ENCODE measurements at regions not wholly inside any gene's neighbourhood (a gene's known extent, or its start where the extent isn't known, plus 50 kb on each side); places are given as distances from the start of the nearest gene placed in this dataset.
A peak's percentile ranks its signal among the peaks of the same experiment; 100 is the strongest.
"Not testable (repeated sequence)": the region's sequence is repeated elsewhere in the genome, so short reads cannot be mapped to it uniquely, and the experiment has no call there.

DNA sequence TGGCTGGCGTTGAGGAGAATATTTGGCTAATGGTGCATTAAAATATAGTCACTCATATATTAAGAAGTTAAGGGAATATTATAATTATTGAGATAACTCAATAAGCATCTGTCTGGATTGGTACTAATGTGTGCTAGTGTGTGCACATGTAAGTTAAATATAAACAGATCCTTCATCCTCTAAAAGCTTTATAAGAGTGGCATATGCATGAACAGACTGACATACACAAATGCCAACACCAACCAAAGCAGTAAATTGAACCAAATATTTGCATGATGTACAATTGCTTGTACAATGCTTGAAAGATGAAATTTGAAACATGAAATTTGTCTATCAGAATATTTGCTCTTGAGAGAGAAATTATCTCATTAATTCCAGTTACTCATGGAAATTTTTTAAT lies 344.9 kb downstream of the ADGRL2 start:
- DNase-seq, result no peak

DNA sequence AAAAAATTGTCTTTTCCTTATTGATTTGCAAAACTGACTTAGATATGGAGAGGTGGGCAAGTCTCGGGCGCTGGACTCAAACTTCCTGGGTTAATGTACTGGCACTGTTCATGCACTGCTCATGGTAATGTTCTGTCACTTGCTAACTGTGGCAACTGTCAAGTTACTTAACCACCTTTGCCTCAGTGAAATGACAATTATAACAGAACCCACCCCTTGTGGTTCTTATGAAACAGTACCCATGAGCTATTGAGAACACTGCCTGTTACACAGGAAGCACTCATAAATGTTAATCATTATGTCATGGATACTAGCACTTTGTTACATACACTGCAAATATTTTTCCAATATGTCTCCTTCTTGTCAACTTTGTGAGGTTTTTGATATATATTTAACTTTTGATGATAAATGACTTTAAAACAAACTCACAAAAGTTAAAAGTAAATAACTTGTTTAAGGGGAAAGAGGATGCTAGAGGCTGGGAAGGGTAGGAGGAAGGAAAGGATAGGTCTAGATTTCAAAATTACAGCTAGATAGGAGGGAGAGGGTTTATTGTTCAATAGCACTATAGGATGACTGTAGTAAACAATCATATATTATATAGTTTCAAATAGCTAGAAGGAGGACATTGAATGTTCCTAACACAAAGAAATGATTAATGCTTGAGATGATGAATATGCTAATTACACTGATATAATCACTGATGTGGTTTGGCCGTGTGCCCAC lies 342.5 kb downstream of the ADGRL2 start:
- no peak for DNase-seq

DNA sequence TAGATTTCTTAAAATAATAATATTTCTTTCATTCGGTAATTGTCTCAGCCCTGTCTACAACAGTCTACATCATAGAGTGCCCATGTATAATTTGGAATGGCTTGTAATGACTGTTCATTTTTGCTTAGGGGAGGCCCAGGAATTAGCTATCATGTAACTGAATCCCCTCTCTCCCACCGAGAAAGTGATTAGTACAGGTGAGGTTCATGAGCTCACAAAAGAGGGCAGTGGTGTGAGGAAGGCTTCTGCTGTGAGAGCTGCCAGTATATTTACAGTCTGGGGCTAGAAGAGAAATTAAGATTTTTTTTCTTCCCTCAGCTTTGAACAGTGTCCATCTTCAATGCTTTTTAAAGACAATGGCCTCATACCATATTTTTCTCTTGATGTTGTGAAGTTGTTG lies 340.7 kb downstream of the ADGRL2 start:
- peak; percentile 7 for DNase-seq

DNA sequence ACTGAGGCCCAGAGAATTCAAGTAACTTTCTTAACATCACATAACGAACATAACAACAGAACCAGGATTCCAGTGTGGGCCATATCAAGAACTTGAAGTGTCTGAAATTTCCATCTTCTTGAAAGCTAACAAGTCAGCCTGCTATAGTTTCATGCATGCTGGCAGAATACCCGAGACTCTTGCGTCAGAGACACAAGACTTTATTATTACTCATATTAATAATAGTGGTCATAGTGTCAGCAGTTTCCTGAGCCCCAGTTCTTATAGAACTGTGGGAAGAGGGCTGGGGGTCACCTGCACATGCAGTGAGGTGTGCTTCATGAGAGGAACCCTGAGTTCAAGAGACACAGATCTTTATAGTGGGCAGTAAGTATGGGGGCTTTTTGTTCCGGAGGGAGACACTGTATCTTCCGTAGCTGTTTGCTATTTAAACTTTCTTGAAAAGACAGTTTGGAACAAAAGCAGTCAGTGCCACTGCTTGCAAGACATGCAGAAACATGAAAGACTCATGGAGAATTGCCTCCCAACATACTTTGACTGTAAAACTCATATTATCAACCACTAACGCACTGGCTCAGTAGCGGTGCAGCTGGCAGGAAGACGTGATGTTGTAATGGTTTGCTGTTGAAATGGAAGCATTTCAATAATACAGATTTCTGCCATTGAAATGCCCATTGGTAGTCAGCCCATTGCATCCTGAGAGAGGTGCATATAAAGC lies 339.2 kb downstream of the ADGRL2 start:
- DNase-seq, result no peak

DNA sequence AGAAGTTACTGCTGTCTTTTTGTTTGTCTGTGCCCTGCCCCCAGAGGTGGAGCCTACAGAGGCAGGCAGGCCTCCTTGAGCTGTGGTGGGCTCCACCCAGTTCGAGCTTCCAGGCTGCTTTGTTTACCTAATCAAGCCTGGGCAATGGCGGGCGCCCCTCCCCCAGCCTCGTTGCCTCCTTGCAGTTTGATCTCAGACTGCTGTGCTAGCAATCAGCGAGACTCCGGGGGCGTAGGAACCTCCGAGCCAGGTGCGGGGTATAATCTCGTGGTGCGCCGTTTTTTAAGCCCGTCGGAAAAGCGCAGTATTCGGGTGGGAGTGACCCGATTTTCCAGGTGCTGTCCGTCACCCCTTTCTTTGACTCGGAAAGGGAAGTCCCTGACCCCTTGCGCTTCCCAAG lies 335.6 kb downstream of the ADGRL2 start:
- DNase-seq, result not testable (repeated sequence)

DNA sequence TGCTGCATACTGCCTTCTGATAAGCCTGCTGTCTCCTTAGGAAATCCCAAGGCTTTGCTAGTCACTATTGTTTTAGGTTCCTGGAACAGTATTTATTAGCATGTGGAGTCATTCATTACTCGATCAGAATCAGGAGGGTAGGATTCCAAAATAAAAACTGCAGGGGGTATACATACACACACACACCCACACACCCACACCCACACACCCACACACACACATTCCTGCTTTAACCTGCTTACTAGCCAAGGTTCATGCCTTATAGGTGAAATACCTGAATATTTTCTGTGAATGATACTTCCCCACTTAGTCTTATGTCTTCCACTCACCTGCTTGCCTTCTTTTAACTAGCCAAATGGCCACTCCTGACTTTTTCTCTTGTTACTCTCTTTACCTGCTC lies 325.1 kb downstream of the ADGRL2 start:
- no peak for DNase-seq

DNA sequence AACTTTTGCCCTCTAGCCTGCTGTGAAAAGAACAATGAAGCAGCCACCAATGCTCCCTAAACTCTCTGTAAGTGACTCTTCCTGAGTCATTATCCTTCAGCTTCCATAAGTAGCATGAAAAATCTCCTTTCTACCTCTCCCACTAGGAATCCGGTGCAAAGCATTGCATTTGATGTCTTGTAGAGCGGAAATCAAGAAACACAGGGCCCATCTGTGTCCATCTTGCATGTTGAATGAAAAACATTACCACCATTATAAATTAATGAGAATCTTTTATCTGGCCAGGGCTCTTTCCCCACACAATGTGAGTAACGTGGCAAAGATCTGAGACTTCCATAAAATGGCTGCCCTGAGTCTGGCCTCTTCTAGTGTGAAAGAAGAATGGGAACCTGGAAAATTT lies 324.4 kb downstream of the ADGRL2 start:
- DNase-seq, result no peak

DNA sequence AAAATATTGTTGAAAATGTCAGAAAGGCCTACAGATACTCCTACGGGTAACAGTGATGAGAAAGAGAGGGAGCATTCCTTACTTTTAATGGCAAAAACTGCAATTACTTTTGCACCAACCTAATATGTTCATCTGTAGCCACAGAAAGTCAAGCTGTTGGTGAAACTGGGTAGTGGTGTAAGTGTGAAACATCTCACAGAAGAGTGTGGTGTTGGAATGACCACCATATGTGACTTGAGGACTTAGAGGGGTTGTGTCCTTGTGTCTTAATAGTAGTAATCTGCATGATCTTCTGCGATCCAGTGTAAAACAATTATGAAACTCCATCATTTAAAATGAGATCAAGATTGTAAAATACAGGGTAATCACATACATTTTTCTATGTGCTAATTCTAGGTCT lies 320.7 kb downstream of the ADGRL2 start:
- no peak for DNase-seq

DNA sequence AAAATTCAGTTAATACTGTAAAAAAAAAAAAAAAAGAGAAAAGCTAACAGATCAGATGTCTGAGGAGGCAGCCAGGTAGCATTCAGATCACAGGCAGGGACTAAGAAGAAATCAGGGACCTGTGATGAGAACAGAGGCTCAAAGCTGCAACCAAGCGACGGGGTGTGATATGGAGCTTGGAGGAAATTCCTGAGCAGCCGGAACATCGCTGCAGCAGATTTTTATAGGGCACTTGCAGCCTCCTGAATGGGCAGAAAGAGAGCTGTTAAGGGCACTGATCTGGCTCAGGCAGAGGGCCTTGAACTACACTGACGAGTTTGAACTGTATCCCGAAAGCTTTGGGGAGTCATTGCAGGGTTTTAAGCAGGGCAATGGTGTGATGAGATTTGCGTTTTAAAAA lies 315.4 kb downstream of the ADGRL2 start:
- peak; percentile 10 for DNase-seq

DNA sequence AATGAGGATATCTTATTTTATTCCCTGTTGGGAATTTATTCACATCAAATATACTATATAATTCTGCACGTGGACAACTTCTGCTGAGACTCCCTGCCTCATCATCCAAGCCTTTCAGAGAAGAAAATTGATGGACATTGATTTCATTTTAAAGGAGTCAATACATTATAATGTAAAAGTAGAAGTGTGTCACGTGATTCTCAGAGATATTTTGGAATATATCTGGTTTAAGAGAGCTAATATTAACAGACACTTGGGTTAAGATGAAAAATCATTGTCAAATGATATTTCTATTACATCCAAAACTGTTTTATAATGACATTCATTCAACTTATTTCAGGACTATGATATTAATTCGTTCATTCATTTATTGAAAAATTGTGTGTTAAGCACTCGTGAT lies 314.2 kb downstream of the ADGRL2 start:
- DNase-seq, result no peak

DNA sequence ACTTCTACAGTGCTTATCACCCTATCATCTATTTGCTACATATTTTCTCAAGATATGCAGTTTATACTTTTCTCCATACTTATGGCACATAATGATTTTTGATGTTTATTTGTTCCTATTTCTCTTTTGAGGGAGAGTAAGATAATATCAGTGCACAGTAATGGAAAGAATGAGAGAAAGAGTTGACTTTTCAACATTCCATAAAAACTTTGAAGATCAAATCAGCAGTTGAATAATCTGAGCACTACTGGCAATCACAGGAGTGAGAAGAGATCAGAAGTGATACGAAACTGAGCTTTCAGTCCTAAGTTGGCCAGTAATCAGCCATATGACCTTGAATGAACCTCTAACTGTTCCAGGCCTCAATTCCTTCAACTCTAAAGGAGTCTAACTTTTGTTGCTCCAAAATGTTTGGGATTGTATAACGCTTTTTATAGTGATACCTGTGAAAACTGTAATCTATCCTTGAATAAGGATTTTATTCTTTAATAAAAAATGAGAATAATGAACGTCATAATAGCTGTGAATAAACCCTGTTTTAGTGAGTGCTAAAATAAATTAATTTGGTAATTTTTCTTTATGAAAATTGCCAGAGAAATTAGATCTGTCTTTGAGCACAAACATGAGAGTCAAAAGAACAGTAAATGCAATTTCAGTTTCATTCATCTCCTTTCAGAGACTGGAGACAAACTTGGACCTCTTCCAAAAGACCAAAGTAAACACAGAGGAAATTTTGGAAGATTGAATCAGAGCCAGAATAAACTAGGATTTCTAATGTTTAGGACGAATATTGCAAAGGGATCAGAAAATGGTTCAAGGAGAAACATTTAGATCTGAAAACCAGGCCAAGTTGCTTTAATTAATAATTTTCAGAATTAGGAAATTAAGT lies 309.9 kb downstream of the ADGRL2 start:
- DNase-seq, result peak; percentile 23

DNA sequence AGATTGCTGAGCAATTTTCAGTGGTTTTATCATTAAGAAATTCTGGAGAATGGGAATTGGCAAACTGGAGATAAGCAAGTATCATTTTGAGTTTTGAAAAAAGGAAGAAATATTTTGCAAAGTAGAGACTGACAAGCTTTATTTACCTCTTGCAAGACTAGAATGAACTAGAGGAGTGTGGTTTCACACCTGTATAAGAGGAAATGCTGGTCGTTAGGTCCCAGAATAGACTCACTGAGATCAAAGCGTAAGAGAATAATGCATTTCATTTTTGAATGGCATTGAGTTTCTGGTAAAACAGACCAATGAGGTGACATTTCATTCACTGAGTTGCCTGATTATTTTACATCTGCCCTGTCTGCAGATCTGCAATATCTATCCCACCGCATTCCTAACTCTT lies 308.1 kb downstream of the ADGRL2 start:
- DNase-seq, result no peak

DNA sequence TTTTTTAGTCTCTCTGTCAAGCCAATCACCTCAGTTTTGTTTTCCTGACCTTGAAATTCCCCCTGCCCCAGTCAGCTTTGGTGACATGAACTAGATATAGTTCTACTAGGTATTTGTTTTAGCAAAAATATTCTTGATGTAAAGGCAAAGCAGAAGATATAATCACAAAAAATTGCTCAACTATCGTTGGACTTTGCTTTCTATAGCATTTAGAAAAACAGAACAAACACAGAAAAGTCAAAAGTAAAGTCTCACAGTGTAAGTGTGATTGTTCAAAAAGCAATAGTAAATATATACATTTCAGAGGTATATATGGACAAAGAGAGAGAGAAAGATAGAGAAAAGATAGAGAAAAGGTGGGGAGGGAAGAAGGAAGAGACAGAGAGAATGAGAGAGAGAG lies 305.9 kb downstream of the ADGRL2 start:
- no peak for DNase-seq

DNA sequence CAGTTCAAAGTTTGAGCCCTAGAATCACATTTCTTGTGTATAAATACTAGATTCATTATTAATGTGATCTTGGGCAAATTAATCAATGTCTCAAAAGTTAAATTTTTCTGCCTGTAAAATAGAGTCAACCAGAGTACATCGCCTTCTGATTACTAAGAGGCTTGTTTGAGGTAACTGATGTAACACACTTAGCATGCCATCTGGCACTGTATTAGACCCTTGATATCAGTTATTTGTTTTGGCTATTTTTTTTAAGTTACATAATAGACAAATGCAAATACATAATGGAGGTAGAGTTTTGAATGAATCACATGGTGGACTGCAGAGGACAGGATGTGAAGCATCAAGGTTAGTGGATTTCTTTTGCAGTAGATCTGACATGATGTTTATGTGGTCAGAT lies 298.4 kb downstream of the ADGRL2 start:
- no peak for DNase-seq

DNA sequence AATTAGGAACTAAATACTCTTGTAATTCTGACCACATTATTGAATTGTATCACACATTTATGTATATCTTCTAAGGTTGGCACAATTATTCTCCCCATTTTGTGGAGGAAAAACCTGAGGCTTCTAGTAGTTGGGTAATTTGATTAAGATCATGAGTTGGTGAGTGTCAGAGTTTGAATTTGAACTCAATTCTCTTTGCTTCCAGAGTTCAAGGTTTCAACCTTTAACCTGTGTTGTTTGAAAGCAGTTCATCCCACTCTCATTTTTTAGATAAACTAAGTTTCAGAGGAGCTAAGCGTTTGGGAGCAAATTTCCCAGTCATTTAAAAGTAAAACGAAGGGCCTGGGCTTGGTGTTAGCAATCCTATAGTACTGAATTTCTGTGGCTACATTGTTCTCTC lies 293.4 kb downstream of the ADGRL2 start:
- no peak for DNase-seq

DNA sequence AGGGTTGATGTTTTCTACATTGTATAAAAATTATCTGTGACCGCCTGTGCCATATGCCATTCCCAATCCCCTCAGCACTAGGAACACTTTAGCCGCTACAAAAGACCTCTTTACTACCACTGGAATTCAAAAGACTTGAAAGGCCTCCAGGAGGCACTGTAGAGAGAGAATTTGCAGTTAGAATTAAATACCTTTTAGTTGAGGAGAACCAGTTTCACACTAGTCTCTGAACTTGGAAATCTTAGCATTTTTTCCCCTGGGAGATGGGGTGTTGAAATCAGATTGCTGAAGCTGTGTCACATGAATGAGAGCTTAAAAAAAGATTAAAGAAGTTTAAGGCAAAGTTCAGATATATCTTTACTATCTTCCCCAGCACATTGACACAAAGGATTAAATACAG lies 291.0 kb downstream of the ADGRL2 start:
- no peak for DNase-seq

DNA sequence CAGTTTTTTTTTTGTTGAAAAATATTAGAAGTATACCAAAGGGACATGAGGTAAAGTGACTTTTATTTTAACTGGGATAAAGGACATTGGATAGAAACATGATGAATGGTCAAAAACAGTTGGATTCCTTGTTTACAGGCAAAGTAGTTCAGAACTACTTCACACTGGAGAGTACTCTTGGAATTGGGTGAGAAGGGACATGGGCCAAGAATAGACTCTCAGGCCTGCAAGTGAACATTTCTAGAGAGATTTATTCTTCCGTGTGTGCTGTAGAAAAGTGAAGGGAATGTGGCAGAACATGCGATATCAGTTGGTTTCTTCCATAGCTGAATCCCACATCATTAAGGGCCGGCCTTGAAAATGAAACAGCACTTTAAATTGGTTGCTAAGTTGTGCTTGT lies 290.5 kb downstream of the ADGRL2 start:
- DNase-seq, result no peak

DNA sequence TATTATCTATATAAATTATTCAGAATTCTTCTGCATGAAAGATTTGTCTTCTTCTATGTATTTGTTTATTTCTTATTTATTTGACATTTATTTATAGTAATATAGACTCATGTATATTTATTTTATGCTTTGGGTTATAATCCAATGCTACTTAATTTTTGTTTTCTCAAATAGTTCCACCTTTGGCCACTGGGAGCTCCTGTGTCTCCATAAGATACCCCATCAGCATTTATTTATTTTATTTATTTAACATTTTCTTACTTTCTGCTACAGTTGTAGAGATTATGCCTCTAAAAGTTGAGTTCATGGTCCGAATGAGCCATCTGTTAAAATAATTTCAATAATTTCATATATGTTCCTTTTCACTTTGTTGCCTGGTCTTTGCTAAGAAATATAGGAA lies 289.4 kb downstream of the ADGRL2 start:
- no peak for DNase-seq

DNA sequence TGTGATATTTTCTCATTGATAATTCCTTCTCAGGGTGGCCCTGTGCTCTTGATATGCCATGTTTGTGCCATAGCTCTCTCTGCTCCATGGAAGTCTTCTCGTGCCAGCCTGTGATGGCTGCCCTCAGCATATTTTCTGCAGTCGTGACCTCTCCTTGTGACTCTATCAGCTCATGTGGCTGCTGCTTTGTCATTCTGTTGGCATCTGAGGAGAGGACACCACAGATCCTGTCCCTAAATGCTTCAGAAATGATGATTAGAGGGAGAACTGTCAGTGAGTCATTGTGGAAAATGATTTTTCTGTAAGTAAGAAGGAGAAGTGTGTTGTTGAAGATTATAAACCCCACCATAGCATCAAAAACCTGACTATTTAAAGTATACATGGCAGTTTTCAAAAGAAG lies 286.0 kb downstream of the ADGRL2 start:
- no peak for DNase-seq

DNA sequence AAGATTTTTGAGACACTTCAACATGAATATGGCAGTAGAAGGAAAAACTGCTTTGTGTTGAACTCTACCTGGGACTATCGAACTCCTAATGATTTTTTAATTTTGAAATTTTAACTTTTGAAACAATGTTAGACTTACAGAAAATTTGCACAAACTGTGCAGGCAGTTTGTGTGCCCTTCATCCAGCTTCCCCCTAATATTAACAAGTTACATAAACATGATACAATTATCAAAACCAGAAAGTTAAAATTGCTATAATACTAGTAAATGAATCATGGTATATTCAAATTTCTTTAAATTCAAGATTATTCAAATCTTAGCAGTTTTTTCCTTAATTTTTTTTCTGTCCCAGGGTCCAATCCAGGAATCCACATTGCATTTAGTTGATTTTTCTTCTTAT lies 278.9 kb downstream of the ADGRL2 start:
- DNase-seq, result no peak

DNA sequence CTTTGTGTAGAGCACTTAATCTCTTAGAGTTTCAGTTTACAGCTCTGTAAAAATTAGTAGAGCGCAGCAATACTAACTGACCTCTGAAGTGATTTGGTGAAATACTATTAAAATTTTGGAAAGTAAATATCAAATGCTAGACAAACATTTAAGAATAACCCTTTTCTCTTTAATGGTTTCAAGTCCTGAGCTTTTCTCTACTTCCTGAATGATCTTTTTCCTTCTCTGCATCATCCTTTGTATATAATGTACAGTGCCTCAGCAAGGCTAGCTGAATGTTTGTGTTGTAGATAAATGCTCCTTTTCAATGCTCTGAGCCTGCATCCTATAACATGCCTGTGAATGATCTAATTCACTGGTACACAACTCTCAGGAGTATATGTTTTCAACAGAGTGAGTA lies 272.9 kb downstream of the ADGRL2 start:
- no peak for DNase-seq

DNA sequence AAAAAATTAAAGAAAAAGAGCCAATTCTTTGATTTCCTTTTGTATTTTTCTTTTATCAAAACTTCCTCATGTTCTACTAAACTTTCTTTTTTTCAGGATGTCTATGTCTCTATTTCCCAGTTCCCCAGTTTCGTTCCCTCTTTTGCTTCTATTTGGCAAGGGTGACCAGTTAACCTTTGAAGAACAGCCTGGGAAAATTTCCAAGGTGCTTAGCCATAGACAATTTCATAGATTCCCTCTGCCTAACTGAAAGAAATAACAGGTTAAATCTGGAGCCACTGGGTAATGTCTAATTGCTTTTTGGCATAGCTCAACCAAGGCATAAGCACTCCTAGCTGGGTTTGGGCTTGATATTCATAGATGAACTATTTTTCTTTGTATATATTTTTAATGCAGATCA lies 272.3 kb downstream of the ADGRL2 start:
- DNase-seq, result no peak

DNA sequence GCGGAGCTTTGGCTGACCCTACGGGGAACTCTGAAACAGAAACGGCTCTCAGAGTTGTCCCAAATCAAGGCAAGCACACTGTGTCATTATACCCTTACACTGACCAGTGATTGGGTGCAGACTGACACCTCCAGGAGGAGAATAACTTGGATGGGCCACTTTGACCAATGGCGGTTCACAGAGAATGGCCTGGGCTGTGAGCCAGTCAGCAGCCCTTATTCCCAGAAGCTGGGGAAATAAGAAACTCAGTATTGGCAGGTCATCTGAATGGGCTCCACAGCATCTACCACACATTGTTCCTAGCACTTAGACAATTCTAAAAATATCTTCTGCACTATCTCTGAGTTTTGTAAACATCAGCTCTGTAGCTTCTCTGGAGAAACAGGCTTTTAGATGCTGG lies 265.2 kb downstream of the ADGRL2 start:
- DNase-seq, result no peak

Measured in renal pelvis (tissue), 1 donor.